ENCODE measurements at regions not wholly inside any gene's neighbourhood (a gene's known extent, or its start where the extent isn't known, plus 50 kb on each side); places are given as distances from the start of the nearest gene placed in this dataset.

DNA sequence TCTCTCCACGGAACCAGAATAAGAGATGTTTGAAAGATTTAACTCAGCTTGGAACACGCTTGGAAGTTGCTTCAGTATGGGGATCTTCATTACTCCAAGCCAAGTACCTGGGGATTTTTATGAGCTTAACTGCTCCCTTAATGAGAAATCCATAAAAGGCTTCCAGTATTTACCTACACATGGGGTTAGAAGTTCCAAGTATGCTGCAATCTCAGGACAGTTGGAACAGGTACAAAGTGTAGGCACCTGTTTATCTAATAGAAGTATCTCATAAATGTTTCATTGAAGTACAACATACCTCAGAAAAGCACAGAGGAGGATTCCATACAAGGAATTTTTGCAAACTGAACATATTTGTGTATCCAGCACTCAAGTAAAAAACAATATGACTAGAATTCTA is 161.6 kb upstream of the PIRT start:
- TF ChIP-seq POLR2A (IDR thresholded peaks at IDR 0.05), result no peak
- TF ChIP-seq, protein P1, sequence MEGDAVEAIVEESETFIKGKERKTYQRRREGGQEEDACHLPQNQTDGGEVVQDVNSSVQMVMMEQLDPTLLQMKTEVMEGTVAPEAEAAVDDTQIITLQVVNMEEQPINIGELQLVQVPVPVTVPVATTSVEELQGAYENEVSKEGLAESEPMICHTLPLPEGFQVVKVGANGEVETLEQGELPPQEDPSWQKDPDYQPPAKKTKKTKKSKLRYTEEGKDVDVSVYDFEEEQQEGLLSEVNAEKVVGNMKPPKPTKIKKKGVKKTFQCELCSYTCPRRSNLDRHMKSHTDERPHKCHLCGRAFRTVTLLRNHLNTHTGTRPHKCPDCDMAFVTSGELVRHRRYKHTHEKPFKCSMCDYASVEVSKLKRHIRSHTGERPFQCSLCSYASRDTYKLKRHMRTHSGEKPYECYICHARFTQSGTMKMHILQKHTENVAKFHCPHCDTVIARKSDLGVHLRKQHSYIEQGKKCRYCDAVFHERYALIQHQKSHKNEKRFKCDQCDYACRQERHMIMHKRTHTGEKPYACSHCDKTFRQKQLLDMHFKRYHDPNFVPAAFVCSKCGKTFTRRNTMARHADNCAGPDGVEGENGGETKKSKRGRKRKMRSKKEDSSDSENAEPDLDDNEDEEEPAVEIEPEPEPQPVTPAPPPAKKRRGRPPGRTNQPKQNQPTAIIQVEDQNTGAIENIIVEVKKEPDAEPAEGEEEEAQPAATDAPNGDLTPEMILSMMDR (IDR thresholded peaks at IDR 0.05), result no peak

Measured in thyroid gland (tissue), 4 donors.